SU-DHL-6 (cell line): ENCODE measurements at regions not wholly inside any gene's neighbourhood (a gene's known extent, or its start where the extent isn't known, plus 50 kb on each side); places are given as distances from the start of the nearest gene placed in this dataset.
A peak's percentile ranks its signal among the peaks of the same experiment; 100 is the strongest.

ENCODE experiments used
- H2AFZ ChIP-seq: fragments of 200-600 bp; sonication (generic); 2 replicates; pipeline ENCODE4 v1.6.1; 2014; ENCODE audit warnings: low read depth, mild to moderate bottlenecking, moderate library complexity, mixed read lengths, antibody characterized with exemption, low read length; ENCODE audit not compliant: severe bottlenecking
- H3F3A ChIP-seq: fragments of 200-600 bp; shearing (Covaris generic); 2 replicates; pipeline ENCODE4 v1.6.0; 2016; ENCODE audit warnings: antibody characterized with exemption, mild to moderate bottlenecking; ENCODE audit not compliant: insufficient read depth
- H3K27ac ChIP-seq: fragments of 200-600 bp; sonication (generic); 2 replicates; pipeline ENCODE4 v1.5.1; 2016; ENCODE audit warnings: low read depth, mild to moderate bottlenecking, low read length, moderate library complexity, mixed read lengths
- H3K27me3 ChIP-seq: fragments of 200-600 bp; sonication (generic), shearing (Covaris generic); 2 replicates; pipeline ENCODE4 v1.6.0; 2014; ENCODE audit warnings: mild to moderate bottlenecking, low read length
- H3K36me3 ChIP-seq: fragments of 200-600 bp; sonication (generic); 2 replicates; pipeline ENCODE4 v1.6.1; 2014; ENCODE audit warnings: mild to moderate bottlenecking, low read length, mixed read lengths
- H3K4me2 ChIP-seq: fragments of 300-600, 200-600 bp; shearing (Covaris generic), sonication (generic); 2 replicates; pipeline ENCODE4 v1.6.0; 2014; ENCODE audit warnings: low read length, low read depth, mild to moderate bottlenecking; ENCODE audit not compliant: poor library complexity, severe bottlenecking
- H3K4me3 ChIP-seq: fragments of 200-600 bp; sonication (generic); 2 replicates; pipeline ENCODE4 v1.5.1; 2014; ENCODE audit warnings: antibody characterized with exemption, low read length, mild to moderate bottlenecking, mixed read lengths; ENCODE audit not compliant: insufficient read depth, poor library complexity, severe bottlenecking
- H3K79me2 ChIP-seq: fragments of 200-600 bp; sonication (generic); 2 replicates; pipeline ENCODE4 v1.6.1; 2014; ENCODE audit warnings: mild to moderate bottlenecking, low read length, moderate library complexity; ENCODE audit not compliant: insufficient read depth
- H3K9ac ChIP-seq: fragments of 200-600 bp; sonication (generic); 2 replicates; pipeline ENCODE4 v1.7.0; 2014; ENCODE audit warnings: mild to moderate bottlenecking, low read length
- H3K9me2 ChIP-seq: fragments of 200-600 bp; sonication (generic); replicated peaks from 2 replicates; pipeline ENCODE4 v1.6.1; 2014; ENCODE audit warnings: low read length; ENCODE audit not compliant: insufficient read depth
- H3K9me3 ChIP-seq: fragments of 200-600 bp; sonication (generic); 2 replicates; pipeline ENCODE4 v1.6.1; 2014; ENCODE audit warnings: low read length, mixed read lengths; ENCODE audit not compliant: insufficient read depth
- H4K20me1 ChIP-seq: fragments of 200-600 bp; sonication (generic); 2 replicates; pipeline ENCODE4 v1.6.1; 2014; ENCODE audit warnings: low read depth, mild to moderate bottlenecking, antibody characterized with exemption, low read length, moderate library complexity, mixed read lengths
- EZH2phosphoT487 ChIP-seq: fragments of 200-600 bp; sonication (generic), shearing (Covaris generic); conservative IDR thresholded peaks from 2 replicates; pipeline ENCODE4 v1.6.1; 2018; ENCODE audit warnings: mild to moderate bottlenecking, antibody characterized with exemption, low read length, moderate library complexity, mixed read lengths
- TF ChIP-seq, protein P1 (sequence below): fragments of 200-600 bp; sonication (generic); IDR thresholded peaks from one replicate; pipeline ENCODE4 v1.5.1; 2017; ENCODE audit warnings: antibody characterized with exemption, mild to moderate bottlenecking, low read length, moderate library complexity; ENCODE audit not compliant: insufficient read depth, poor library complexity, severe bottlenecking

DNA sequence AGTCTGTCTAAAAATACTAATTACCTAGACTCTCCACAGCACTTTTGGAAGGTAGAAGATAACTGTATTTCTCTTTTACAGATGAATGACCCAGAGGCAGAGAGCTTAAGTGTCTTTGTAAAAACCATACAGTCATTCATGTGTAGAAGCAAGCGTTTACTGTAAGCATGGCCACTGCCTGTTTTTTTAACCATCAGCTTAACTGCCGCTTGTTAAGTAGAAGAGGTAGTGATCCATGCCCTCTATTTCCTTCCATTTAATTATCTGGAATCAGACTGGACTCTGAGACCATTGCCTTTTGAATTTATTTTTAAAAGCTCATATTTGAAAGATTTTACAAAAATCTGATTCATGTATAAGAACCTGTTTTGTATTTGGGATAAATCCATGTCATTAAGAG, 111.2 kb upstream of the TECRL start:
- no peaks in the 10 kb centered on the region for H3K9me2 ChIP-seq
- no peaks in the 10 kb centered on the region for H3K79me2 ChIP-seq
- no peak overlapping the region for H3K4me3 ChIP-seq
- H2AFZ ChIP-seq = peak overlapping the region; percentile 45
- H4K20me1 ChIP-seq = no peaks in the 10 kb centered on the region
- H3K4me2 ChIP-seq = no peak overlapping the region
- H3K27ac ChIP-seq = no peak overlapping the region
- TF ChIP-seq EZH2phosphoT487 = no peak
- TF ChIP-seq, protein P1, sequence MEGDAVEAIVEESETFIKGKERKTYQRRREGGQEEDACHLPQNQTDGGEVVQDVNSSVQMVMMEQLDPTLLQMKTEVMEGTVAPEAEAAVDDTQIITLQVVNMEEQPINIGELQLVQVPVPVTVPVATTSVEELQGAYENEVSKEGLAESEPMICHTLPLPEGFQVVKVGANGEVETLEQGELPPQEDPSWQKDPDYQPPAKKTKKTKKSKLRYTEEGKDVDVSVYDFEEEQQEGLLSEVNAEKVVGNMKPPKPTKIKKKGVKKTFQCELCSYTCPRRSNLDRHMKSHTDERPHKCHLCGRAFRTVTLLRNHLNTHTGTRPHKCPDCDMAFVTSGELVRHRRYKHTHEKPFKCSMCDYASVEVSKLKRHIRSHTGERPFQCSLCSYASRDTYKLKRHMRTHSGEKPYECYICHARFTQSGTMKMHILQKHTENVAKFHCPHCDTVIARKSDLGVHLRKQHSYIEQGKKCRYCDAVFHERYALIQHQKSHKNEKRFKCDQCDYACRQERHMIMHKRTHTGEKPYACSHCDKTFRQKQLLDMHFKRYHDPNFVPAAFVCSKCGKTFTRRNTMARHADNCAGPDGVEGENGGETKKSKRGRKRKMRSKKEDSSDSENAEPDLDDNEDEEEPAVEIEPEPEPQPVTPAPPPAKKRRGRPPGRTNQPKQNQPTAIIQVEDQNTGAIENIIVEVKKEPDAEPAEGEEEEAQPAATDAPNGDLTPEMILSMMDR = no peak
- H3K36me3 ChIP-seq = no peaks in the 10 kb centered on the region
- H3K9ac ChIP-seq = no peak overlapping the region
- no peaks in the 10 kb centered on the region for H3K27me3 ChIP-seq
- no peaks in the 10 kb centered on the region for H3F3A ChIP-seq
- H3K9me3 ChIP-seq = no peaks in the 10 kb centered on the region

DNA sequence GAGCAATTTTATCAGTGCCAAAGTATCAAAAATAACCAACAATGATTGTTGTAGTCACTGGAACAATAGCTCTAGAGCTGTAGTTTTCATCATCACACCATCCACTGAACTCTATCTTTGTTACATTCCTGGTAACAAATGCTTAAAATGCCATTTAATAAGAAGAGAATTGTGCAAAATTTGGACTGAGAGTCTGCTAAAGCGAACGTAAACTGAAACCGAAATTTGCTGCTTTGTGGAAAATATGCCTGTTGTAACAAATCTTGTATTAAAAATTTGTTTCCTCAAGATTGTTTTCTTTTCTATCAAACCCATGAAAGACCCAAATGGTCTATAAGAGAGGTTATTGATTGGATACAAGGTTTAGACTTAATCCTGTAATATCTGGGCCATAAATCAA, 109.3 kb upstream of the TECRL start:
- TF ChIP-seq, protein P1 = no peak
- TF ChIP-seq EZH2phosphoT487 = no peak
- H3K9me3 ChIP-seq = no peaks in the 10 kb centered on the region
- no peak overlapping the region for H3K4me2 ChIP-seq
- no peak overlapping the region for H3K4me3 ChIP-seq
- H3K9me2 ChIP-seq = no peaks in the 10 kb centered on the region
- no peak overlapping the region for H3K27ac ChIP-seq
- H3K36me3 ChIP-seq = no peaks in the 10 kb centered on the region
- no peaks in the 10 kb centered on the region for H4K20me1 ChIP-seq
- no peaks in the 10 kb centered on the region for H3F3A ChIP-seq
- H2AFZ ChIP-seq = no peak overlapping the region
- H3K27me3 ChIP-seq = no peaks in the 10 kb centered on the region
- H3K79me2 ChIP-seq = no peaks in the 10 kb centered on the region
- no peak overlapping the region for H3K9ac ChIP-seq

DNA sequence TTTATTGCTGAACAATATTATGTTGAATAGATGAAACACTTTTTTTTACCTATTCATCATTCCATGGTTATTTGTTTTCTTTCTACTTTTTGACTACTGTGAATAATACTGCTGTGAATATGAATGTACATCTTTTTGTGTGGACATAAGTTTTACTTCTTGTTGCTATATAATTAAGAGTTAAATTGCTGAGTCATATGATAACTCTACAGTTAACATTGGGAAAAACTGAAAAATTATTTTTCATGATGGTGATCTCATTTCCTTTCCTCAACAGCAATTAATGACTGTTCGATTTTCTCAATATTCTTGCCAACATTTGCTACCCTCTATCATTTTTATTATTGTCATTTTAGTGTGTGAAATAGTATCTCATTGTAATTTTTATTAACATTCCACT, 106.9 kb upstream of the TECRL start:
- H3K79me2 ChIP-seq = no peaks in the 10 kb centered on the region
- H3K27me3 ChIP-seq = no peaks in the 10 kb centered on the region
- no peak overlapping the region for H2AFZ ChIP-seq
- no peak overlapping the region for H3K4me2 ChIP-seq
- no peak overlapping the region for H3K27ac ChIP-seq
- no peaks in the 10 kb centered on the region for H3K9me3 ChIP-seq
- no peak overlapping the region for H3K4me3 ChIP-seq
- H3K9me2 ChIP-seq = no peaks in the 10 kb centered on the region
- no peaks in the 10 kb centered on the region for H3F3A ChIP-seq
- TF ChIP-seq, protein P1 = no peak
- TF ChIP-seq EZH2phosphoT487 = no peak
- no peaks in the 10 kb centered on the region for H3K36me3 ChIP-seq
- H4K20me1 ChIP-seq = no peaks in the 10 kb centered on the region
- H3K9ac ChIP-seq = no peak overlapping the region
